ENCODE measurements at regions not wholly inside any gene's neighbourhood (a gene's known extent, or its start where the extent isn't known, plus 50 kb on each side); places are given as distances from the start of the nearest gene placed in this dataset.
"Not testable (repeated sequence)": the region's sequence is repeated elsewhere in the genome, so short reads cannot be mapped to it uniquely, and the experiment has no call there.

GRCh38 chr5:152178350-152178699, 226.8 kb downstream of the NMUR2 start:
- DNase-seq (ENCODE audit: low read depth), result no peak

GRCh38 chr5:152177626-152178349, 227.3 kb downstream of the NMUR2 start:
- no peak for DNase-seq (ENCODE audit: low read depth)

DNA sequence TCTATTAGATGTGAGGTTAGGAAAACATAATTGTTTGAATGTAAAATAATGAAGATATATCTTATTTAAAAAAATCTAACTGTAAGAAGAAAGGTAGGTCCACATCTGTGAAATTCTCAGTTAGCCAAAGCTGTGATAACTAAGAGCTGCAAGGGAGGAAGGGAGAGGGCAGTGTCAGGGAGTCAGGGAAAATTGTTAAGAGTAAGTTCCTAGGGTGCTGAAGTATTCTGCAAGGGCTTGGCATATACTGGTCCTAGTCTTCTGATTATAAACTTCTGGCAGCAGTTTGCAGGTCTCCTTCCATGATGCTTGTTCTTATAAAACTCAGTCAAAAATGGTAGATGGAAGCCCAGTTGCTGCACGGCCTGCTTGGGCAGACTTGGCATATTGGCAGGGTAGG, 233.2 kb downstream of the NMUR2 start:
- DNase-seq (ENCODE audit: low read depth), result no peak

- no peak for DNase-seq (ENCODE audit: low read depth)
Measured at GRCh38 chr5:152170350-152170749, 234.7 kb downstream of the NMUR2 start.

- no peak for DNase-seq (ENCODE audit: low read depth)
Measured at GRCh38 chr5:152164860-152165259, 240.2 kb upstream of the GLRA1 start.

- DNase-seq (ENCODE audit: low read depth), result not testable (repeated sequence)
Measured at GRCh38 chr5:152159894-152160293, 235.2 kb upstream of the GLRA1 start.

GRCh38 chr5:152154452-152154851, 229.8 kb upstream of the GLRA1 start:
- not testable (repeated sequence) for DNase-seq (ENCODE audit: low read depth)

- no peak for DNase-seq (ENCODE audit: low read depth)
Measured at GRCh38 chr5:152151940-152152339, 227.3 kb upstream of the GLRA1 start.

- DNase-seq (ENCODE audit: low read depth), result no peak
Measured at GRCh38 chr5:152151113-152151512, 226.5 kb upstream of the GLRA1 start.

DNA sequence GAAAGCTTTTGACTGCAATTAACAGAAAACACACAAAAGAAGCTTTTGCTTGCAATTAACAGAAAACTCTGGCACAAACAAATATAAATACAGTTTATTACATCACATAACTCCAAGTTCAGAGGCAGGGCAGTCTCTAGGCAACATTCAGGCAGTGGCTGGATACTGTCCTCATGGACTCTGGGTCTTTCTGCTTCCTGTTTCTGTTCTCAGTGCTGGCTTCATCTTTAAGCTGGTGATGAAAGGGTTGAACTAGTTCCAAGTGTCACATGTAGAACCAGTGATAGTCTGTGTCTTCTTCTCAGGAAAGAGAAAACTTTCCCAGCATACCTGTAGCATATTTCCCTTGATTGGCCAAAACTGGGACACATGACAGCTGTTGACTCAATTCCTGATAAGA, 222.6 kb upstream of the GLRA1 start:
- no peak for DNase-seq (ENCODE audit: low read depth)

DNA sequence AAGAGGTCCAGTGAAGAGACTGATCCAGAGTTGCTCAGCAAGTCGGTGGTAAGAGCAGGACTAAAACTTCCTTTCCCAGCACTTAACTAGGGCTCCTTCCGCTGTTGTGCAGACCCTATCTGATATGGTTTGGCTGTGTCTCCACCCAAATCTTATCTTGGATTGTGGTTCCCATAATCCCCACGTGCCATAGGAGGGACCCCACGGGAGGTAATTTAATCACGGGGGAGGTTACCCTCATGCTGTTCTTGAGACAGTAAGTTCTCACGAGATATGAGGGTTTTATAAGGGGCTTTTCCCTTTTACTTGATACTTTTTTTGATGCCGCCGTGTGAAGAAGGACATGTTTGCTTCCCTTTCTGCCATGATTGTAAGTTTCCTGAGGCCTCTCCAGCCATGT, 221.9 kb upstream of the GLRA1 start:
- no peak for DNase-seq (ENCODE audit: low read depth)

DNA sequence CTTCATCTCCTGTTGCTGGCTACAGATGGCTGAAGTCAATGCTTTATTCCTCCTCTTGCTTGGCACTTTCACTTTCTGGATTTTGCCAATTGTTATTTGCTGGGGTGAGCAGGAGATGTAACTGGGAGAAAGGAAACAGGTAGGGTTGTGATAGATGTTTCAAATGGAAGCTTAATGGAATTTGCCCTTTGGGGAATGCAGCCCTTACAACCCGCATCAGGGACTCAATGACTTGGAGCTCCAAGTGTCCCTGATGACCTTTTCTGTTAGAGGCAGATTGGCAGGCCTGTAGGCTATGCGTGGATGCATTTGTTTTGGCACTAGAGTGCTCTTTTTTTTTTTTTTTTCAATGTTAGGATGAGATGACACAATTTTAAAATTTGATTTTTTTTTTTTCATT, 219.9 kb upstream of the GLRA1 start:
- no peak for DNase-seq (ENCODE audit: low read depth)

- no peak for DNase-seq (ENCODE audit: low read depth)
Measured at GRCh38 chr5:152144030-152144429, 219.4 kb upstream of the GLRA1 start.

DNA sequence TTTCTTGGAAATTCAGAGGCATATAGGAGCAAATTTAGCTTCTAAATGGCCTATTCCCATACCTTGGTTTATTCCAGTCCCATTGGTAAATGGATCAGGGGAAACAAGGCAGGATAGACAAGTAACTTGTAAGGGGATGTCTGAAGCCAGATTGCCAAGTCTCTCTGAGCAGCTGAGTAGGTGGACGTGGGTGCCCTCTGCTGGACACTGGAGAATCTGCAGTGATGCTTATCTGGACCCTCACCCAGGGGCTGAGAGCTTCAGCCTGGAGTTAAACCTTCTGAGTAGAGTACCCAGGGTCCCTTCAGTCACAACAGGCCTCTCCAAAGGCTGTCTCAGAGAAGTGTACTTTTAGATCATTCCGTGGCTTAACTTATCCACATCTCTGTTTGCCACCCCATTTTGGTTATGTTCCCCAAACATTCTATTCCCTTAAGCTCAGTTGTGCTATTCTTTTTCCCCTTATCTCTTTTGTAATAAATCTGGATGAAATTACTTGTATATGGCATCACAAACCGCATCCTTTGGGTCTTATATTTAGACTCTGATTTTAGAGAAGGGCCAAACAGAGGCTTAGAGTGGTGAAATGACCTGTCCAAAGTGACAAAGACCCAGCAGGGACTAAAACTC, 218.3 kb upstream of the GLRA1 start:
- DNase-seq (ENCODE audit: low read depth), result peak; percentile 12

- no peak for DNase-seq (ENCODE audit: low read depth)
Measured at GRCh38 chr5:152140347-152140746, 215.7 kb upstream of the GLRA1 start.

DNA sequence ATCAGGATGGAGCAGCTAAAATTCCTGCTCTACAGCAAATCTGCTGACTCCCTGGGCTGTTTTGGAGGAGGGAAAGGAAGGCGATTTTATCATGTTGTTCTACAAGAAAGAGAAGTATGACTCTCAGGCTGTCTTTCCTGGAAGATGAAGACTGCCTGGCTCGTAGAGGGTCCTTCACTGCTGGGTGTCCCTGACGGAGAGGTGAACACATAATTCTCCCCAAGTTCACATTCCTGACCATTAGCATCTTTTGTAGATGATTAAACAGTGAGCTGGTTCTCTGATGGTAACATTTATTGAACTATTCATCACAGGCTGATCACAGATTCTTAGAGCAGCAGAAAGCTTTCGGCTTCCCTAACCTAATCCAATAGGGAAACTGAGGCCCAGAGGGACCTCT, 212.4 kb upstream of the GLRA1 start:
- DNase-seq (ENCODE audit: low read depth), result no peak

- DNase-seq (ENCODE audit: low read depth), result no peak
Measured at GRCh38 chr5:152136321-152136720, 211.7 kb upstream of the GLRA1 start.

- no peak for DNase-seq (ENCODE audit: low read depth)
Measured at GRCh38 chr5:152135827-152136226, 211.2 kb upstream of the GLRA1 start.

DNA sequence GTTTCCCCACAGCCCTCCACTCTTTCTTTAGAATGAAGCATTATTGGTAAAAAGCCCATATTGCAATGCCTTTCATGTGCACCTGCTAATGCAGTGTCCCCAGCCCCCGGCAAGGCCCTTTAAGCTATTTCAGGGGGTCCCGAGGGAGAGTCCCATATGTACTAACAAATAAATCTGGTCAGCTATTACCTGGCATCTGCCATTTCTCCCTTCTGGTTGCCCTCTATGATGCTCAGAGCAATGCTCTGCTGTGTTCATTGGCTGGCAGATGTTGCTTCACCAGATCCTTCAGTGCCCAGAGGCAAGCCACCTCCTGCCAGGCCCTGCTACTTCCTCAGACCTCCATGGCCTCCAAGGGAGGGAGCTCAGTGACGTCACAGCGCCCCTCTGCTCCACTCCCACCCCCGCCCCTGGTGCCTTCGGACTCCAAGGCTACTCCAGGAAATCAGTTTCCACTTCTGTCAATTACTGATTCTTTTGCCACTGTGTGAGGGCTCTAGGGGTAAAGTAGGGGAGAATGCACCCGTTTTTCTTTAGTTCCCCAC, 201.1 kb upstream of the GLRA1 start:
- no peak for DNase-seq (ENCODE audit: low read depth)

DNA sequence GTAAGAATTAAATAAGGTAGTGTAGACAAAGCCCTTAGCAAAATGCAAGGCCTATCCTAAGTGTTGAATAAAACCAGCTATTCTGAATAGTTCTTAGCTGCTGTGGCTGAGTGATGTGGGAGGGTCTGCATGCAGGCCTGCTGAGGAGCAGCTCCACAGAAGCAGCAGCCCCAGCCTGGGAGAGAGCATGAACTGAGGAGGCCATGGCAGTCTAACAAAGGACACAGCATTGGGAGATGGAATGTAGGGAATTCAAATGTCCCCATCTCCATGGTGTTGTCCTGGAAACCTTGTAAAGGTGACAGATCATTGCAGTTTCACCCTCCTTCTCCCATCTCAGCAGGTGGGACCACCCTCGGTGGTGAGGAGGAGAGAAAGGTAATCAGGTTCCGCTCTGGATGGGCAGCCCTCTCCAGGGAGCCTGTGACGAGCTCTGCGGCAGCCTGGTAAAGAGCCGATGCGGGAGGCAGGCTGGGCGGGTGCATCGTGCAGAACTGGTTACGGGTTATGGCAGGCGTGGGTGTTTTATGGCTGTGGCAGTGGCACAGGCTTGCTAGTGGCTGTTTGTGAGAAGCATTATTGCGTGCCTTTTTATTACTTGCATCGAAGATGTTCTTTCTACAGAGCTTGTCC, 199.9 kb upstream of the GLRA1 start:
- DNase-seq (ENCODE audit: low read depth), result no peak

DNA sequence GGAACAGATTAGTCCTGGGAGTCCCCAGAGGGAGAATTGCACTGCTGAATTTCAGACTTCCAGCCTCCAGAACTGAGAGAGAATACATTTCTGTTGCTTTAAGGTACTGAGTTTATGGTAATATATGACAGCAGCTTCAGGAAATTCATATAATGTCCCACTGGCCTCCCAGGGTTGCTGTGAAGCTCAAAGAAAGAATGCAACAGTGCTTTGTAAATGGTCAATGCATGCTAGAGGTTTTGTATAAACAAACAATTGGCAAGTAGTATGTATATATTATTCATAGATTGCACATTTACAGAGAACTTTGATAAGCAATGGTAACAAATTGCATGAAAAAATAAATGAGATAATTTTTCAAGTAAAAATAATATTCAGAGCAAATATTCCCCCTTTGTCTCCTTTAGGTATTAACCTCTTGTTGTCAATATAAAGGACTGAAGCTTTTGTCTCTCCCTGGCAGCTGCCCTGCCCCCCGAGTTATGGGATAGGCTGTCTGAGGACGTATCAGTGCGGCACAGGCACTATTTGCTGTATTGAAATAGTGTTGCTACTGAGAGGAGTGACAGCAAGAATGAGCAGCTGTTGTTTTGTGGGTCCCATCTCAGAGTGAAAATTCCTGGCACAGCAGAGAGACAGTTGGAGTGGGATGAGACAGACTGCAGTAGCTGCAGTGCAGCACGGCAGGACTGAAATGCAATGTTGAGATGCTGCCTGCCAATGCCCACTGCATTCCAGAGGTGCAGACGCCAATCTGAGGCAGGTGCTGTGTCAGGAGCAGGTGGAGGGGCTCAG, 194.2 kb upstream of the GLRA1 start:
- no peak for DNase-seq (ENCODE audit: low read depth)

DNA sequence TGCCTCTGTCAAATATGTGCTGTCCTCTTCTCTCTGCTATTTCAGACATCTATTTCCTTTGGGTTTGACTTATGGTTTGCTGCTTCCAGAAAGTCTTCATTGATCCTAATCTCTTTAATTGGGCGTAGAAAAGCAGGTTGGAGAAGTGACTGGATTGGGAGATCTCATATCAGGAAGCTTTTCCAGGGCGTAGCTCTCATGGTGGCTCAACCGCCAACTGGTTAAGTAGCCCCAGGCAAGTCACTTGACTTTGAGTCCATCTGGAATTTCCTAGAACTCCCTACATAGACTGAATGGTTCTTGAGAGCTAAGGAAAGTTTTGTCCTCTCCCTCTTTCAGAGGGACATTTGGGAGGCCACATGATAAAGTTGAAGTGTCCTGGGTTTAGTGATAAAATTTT, 192.3 kb upstream of the GLRA1 start:
- no peak for DNase-seq (ENCODE audit: low read depth)

DNA sequence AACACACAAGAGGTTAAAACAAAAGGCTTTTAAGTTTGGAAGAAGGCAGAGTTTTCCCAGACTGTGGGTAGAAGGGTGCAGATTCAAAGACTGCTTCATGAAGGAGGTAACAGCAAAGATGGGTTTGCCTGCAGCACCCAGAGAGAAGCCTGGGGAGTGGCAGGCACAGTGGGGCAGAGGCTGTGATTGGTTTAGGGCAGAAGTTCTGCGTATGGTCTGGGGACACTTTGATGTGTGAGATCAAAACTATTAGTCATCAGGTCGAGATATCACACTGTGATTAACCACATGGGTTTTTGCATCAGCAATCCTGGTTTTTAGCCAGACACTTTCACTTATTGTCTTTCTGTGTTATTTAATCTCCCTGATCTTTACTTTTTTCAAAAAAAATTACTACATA, 188.8 kb upstream of the GLRA1 start:
- peak; percentile 56 for DNase-seq (ENCODE audit: low read depth)

All from T-helper 22 cell (primary cell).